GM13977 (cell line): ENCODE measurements at regions not wholly inside any gene's neighbourhood (a gene's known extent, or its start where the extent isn't known, plus 50 kb on each side); places are given as distances from the start of the nearest gene placed in this dataset.

ENCODE experiments used
- DNase-seq: peaks from one replicate; pipeline ENCODE4 v3.0.0; 2012; ENCODE audit warnings: low spot score
- CTCF ChIP-seq: IDR thresholded peaks from 2 replicates; pipeline ENCODE4 v1.5.1; 2012; ENCODE audit warnings: mild to moderate bottlenecking, control low read depth; ENCODE audit not compliant: insufficient read depth; ENCODE audit errors: extremely low read depth, missing control alignments
- in situ Hi-C: fragments of 300-500 bp; cut with MboI; formaldehyde crosslinking; loops from one replicate; pipeline ENCODE4 v1.12.0; 2022; ENCODE audit warnings: low sequenced_read_pairs, low pct_unique_long_range_greater_than_20kb, mixed read lengths, inconsistent platforms; ENCODE audit not compliant: unreplicated experiment

GRCh38 chr11:90564531-90564930 is 341.7 kb upstream of the CHORDC1 start:
- no peak for DNase-seq
- in situ Hi-C loops: no loop called here

GRCh38 chr11:90558328-90558865 is 335.5 kb upstream of the CHORDC1 start:
- no peak for TF ChIP-seq CTCF
- in situ Hi-C loops: no loop called here

More at GRCh38 chr11:90564531-90564930, 341.7 kb upstream of the CHORDC1 start:
- no peak for TF ChIP-seq CTCF

GRCh38 chr11:90556606-90557005 is 333.8 kb upstream of the CHORDC1 start:
- TF ChIP-seq CTCF: no peak
- no peak for DNase-seq
- in situ Hi-C loops: no loop called here

More at GRCh38 chr11:90558328-90558865, 335.5 kb upstream of the CHORDC1 start:
- DNase-seq: no peak

- TF ChIP-seq CTCF: no peak
- in situ Hi-C loops: no loop called here
- no peak for DNase-seq
Measured at GRCh38 chr11:90556026-90556425, 333.2 kb upstream of the CHORDC1 start.

GRCh38 chr11:90555477-90555876 is 332.6 kb upstream of the CHORDC1 start:
- TF ChIP-seq CTCF: no peak
- no peak for DNase-seq
- in situ Hi-C loops: no loop called here

- no peak for TF ChIP-seq CTCF
- in situ Hi-C loops: no loop called here
- DNase-seq: no peak
Measured at GRCh38 chr11:90542092-90542491, 319.2 kb upstream of the CHORDC1 start.

GRCh38 chr11:90536301-90536700 is 313.5 kb upstream of the CHORDC1 start:
- DNase-seq: no peak
- in situ Hi-C loops: no loop called here
- TF ChIP-seq CTCF: no peak
